H1 (cell line): ENCODE measurements at regions not wholly inside any gene's neighbourhood (a gene's known extent, or its start where the extent isn't known, plus 50 kb on each side); places are given as distances from the start of the nearest gene placed in this dataset.

Source experiments
- RNF2 ChIP-seq: fragments of 200-900, 300-1000 bp; sonication (generic); IDR thresholded peaks from 2 replicates; pipeline ENCODE4 v1.7.1; 2016; ENCODE audit warnings: borderline replicate concordance, low read depth, mild to moderate bottlenecking, antibody characterized with exemption, low read length; ENCODE audit not compliant: poor library complexity, severe bottlenecking; ENCODE audit errors: missing control alignments

DNA sequence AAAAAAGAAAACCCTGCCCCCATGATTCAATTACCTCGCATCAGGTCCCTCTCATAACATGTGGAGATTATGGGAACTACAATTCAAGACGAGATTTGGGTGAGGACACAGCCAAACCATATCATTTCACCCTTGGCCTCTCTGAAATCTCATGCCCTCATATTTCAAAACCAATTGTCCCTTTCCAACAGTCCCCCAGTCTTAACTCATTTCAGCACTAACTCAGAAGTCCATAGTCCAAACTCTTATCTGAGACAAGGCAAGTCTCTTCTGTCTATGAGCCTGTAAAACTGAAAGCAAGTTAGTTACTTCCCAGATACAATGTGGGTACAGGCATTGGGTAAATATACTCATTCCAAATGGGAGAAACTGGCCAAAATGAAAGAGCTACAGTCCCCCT lies 536.1 kb downstream of the MEI4 start (continued):
- TF ChIP-seq RNF2, result no peak
